Epithelial cell of proximal tubule (primary cell): ENCODE measurements at regions not wholly inside any gene's neighbourhood (a gene's known extent, or its start where the extent isn't known, plus 50 kb on each side); places are given as distances from the start of the nearest gene placed in this dataset.

Source experiments
- DNase-seq: peaks from one replicate; pipeline ENCODE4 v3.0.0-alpha.2; 2011; ENCODE audit warnings: low read depth
- H3K4me3 ChIP-seq: 2 replicates; pipeline ENCODE4 v1.5.1; 2011; ENCODE audit warnings: low read depth, mild to moderate bottlenecking, low read length
- CTCF ChIP-seq: conservative IDR thresholded peaks from 2 replicates; pipeline ENCODE4 v1.5.1; 2012; ENCODE audit warnings: low read depth, mild to moderate bottlenecking, low read length

- DNase-seq, result no peak
- TF ChIP-seq CTCF, result no peak
- H3K4me3 ChIP-seq, result no peak overlapping the region
Measured at GRCh38 chrX:9352694-9353411, 112.0 kb upstream of the TBL1X start.

GRCh38 chrX:9354918-9355317 is 109.9 kb upstream of the TBL1X start:
- H3K4me3 ChIP-seq, result no peak overlapping the region
- TF ChIP-seq CTCF, result no peak
- no peak for DNase-seq

GRCh38 chrX:9355739-9356138 is 109.1 kb upstream of the TBL1X start:
- TF ChIP-seq CTCF, result no peak
- no peak for DNase-seq
- H3K4me3 ChIP-seq, result no peak overlapping the region

GRCh38 chrX:9356846-9357245 is 108.0 kb upstream of the TBL1X start:
- DNase-seq, result no peak
- no peak for TF ChIP-seq CTCF
- no peak overlapping the region for H3K4me3 ChIP-seq

- TF ChIP-seq CTCF, result no peak
- no peak overlapping the region for H3K4me3 ChIP-seq
- no peak for DNase-seq
Measured at GRCh38 chrX:9357518-9358114, 107.2 kb upstream of the TBL1X start.

- no peak for TF ChIP-seq CTCF
- no peak for DNase-seq
- no peak overlapping the region for H3K4me3 ChIP-seq
Measured at GRCh38 chrX:9362363-9362928, 102.4 kb upstream of the TBL1X start.
